ENCODE measurements at regions not wholly inside any gene's neighbourhood (a gene's known extent, or its start where the extent isn't known, plus 50 kb on each side); places are given as distances from the start of the nearest gene placed in this dataset.

GRCh38 chr3:187822402-187822801 lies 77.1 kb upstream of the BCL6 start:
- DNase-seq (ENCODE audit: low read depth in 2 of 2, low spot score in 1 of 2), result no peak

- no peak for DNase-seq (ENCODE audit: low read depth in 2 of 2, low spot score in 1 of 2)
These were observed 78.5 kb upstream of the BCL6 start for GRCh38 chr3:187823746-187824145.

- no peak for DNase-seq (ENCODE audit: low read depth in 2 of 2, low spot score in 1 of 2)
These were observed 82.5 kb upstream of the BCL6 start for GRCh38 chr3:187827723-187828122.

GRCh38 chr3:187828579-187829452 lies 83.5 kb upstream of the BCL6 start:
- no peak for DNase-seq (ENCODE audit: low read depth in 2 of 2, low spot score in 1 of 2)

- DNase-seq (ENCODE audit: low read depth in 2 of 2, low spot score in 1 of 2), result no peak
These were observed 84.9 kb upstream of the BCL6 start for GRCh38 chr3:187830181-187830580.

GRCh38 chr3:187831125-187832051 lies 86.1 kb upstream of the BCL6 start:
- DNase-seq (ENCODE audit: low read depth in 2 of 2, low spot score in 1 of 2), result no peak

- no peak for DNase-seq (ENCODE audit: low read depth in 2 of 2, low spot score in 1 of 2)
These were observed 86.9 kb upstream of the BCL6 start for GRCh38 chr3:187832202-187832601.

- no peak for DNase-seq (ENCODE audit: low read depth in 2 of 2, low spot score in 1 of 2)
These were observed 88.1 kb upstream of the BCL6 start for GRCh38 chr3:187833375-187833774.

- no peak for DNase-seq (ENCODE audit: low read depth in 2 of 2, low spot score in 1 of 2)
These were observed 88.7 kb upstream of the BCL6 start for GRCh38 chr3:187833799-187834578.

GRCh38 chr3:187836823-187837770 lies 91.8 kb upstream of the BCL6 start:
- DNase-seq (ENCODE audit: low read depth in 2 of 2, low spot score in 1 of 2), result no peak

GRCh38 chr3:187838016-187838540 lies 92.8 kb upstream of the BCL6 start:
- no peak for DNase-seq (ENCODE audit: low read depth in 2 of 2, low spot score in 1 of 2)

- no peak for DNase-seq (ENCODE audit: low read depth in 2 of 2, low spot score in 1 of 2)
These were observed 94.2 kb upstream of the BCL6 start for GRCh38 chr3:187839422-187839821.

- DNase-seq (ENCODE audit: low read depth in 2 of 2, low spot score in 1 of 2), result no peak
These were observed 95.6 kb upstream of the BCL6 start for GRCh38 chr3:187840856-187841255.

- no peak for DNase-seq (ENCODE audit: low read depth in 2 of 2, low spot score in 1 of 2)
These were observed 96.3 kb upstream of the BCL6 start for GRCh38 chr3:187841560-187841959.

- no peak for DNase-seq (ENCODE audit: low read depth in 2 of 2, low spot score in 1 of 2)
These were observed 98.4 kb upstream of the BCL6 start for GRCh38 chr3:187843654-187844053.

- DNase-seq (ENCODE audit: low read depth in 2 of 2, low spot score in 1 of 2), result no peak
These were observed 99.4 kb upstream of the BCL6 start for GRCh38 chr3:187844708-187845107.

GRCh38 chr3:187845826-187846225 lies 100.6 kb upstream of the BCL6 start:
- no peak for DNase-seq (ENCODE audit: low read depth in 2 of 2, low spot score in 1 of 2)

GRCh38 chr3:187848401-187848800 lies 103.1 kb upstream of the BCL6 start:
- DNase-seq (ENCODE audit: low read depth in 2 of 2, low spot score in 1 of 2), result no peak

- no peak for DNase-seq (ENCODE audit: low read depth in 2 of 2, low spot score in 1 of 2)
These were observed 103.9 kb upstream of the BCL6 start for GRCh38 chr3:187849016-187849654.

Data from stimulated activated CD8-positive, alpha-beta memory T cell treated with anti-CD3 and anti-CD28 coated beads, Interleukin-4, amount 100 ng/mL, for 4 hours (primary cell).